ENCODE measurements at regions not wholly inside any gene's neighbourhood (a gene's known extent, or its start where the extent isn't known, plus 50 kb on each side); places are given as distances from the start of the nearest gene placed in this dataset.

DNA sequence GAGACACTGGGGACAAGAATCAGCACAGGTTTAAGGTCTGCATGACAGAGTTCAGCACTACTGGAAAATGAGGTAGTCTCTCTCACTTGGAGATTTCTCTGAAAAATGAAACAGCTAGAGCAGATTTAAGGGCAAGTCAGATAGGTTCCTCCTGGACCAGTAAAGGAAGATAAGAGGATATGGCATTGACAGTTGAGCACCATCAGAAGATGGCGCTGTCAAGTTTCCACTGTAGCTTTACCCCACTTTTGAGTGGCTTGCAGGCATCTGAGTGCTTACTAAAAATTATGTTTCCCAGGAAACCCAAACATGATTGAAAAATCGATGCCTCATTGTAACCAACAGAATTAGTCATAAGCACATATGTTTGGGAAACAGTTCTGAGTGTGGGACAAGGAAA is 407.2 kb upstream of the UBE2E2 start (continued):
- no peak for TF ChIP-seq RFX5 (IDR thresholded peaks at IDR 0.05; ENCODE audit: low read depth, low read length)
- TF ChIP-seq ZNF225 (CRISPR knock-in tag; IDR thresholded peaks at IDR 0.05): no peak
- TF ChIP-seq ZNF563 (CRISPR knock-in tag; IDR thresholded peaks at IDR 0.05): no peak
- no peak for TF ChIP-seq ETS1 (CRISPR knock-in tag; IDR thresholded peaks at IDR 0.05)
- no peak for TF ChIP-seq ZNF331 (CRISPR knock-in tag; IDR thresholded peaks at IDR 0.05)
- no peak for TF ChIP-seq RORA (CRISPR knock-in tag; IDR thresholded peaks at IDR 0.05)
- TF ChIP-seq, protein P1, sequence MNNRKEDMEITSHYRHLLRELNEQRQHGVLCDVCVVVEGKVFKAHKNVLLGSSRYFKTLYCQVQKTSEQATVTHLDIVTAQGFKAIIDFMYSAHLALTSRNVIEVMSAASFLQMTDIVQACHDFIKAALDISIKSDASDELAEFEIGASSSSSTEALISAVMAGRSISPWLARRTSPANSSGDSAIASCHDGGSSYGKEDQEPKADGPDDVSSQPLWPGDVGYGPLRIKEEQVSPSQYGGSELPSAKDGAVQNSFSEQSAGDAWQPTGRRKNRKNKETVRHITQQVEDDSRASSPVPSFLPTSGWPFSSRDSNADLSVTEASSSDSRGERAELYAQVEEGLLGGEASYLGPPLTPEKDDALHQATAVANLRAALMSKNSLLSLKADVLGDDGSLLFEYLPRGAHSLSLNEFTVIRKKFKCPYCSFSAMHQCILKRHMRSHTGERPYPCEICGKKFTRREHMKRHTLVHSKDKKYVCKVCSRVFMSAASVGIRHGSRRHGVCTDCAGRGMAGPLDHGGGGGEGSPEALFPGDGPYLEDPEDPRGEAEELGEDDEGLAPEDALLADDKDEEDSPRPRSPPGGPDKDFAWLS (CRISPR knock-in tag; IDR thresholded peaks at IDR 0.05; ENCODE audit: borderline replicate concordance): no peak
- TF ChIP-seq CEBPG (CRISPR knock-in tag; IDR thresholded peaks at IDR 0.05): no peak

DNA sequence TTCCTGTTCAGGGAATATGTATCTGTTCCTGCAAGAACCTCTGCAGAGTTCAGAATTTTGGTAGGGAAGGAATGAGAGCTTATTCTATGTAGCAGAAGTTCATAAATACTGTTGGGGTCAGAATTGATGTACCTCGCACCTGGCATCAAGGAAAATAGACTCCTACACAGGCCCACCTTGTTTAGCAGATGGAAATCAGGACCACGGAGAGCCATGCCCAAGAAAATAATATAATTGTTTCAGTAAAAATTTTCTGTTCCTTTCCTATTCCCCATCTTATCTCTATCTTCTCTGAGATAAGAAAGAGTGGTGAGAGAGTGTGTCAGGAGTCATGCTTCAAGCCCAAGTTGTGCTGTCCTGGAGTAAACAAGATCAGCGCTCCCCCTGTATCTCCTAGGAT is 404.7 kb upstream of the UBE2E2 start:
- no peaks in the 10 kb centered on the region for H3K36me3 ChIP-seq (replicated peaks in 1 of 2; ENCODE audit: control insufficient read depth in 1 of 2, insufficient read depth in 2 of 2, low read length in 2 of 2)
- no peak overlapping the region for H3K9ac ChIP-seq (ENCODE audit: insufficient read depth, low read depth, low read length)
- H3K27ac ChIP-seq (ENCODE audit: extremely low read length, insufficient read depth, low read length): no peak overlapping the region
- intact Hi-C loops (cut with micrococcal nuclease; ENCODE audit: unreplicated experiment): no loop called here
- CTCF ChIA-PET (ENCODE audit: low intra/inter-chr PET ratio, low total read pairs): no interaction called here
- no peak overlapping the region for H3K4me3 ChIP-seq (replicated peaks in 1 of 3; ENCODE audit: insufficient read depth in 1 of 3, low read depth in 2 of 3, low read length in 3 of 3)
- no peak for FAIRE-seq
- BruUV-seq (replicated peaks): no TSS peak
- H4K20me1 ChIP-seq (ENCODE audit: insufficient read depth, low read length): no peaks in the 10 kb centered on the region
- no peak for DNase-seq (ENCODE audit: low spot score)
- WGBS (ENCODE audit: low lambda C conversion rate): 2% methylated on average over 3 of the region's 3 CpGs
- H3K27me3 ChIP-seq (ENCODE audit: control insufficient read depth in 1 of 2, insufficient read depth in 2 of 2, low read length in 2 of 2): no peaks in the 10 kb centered on the region
- no peaks in the 10 kb centered on the region for H3K4me1 ChIP-seq (ENCODE audit: insufficient read depth, low read length)
- H3K4me2 ChIP-seq (ENCODE audit: low read depth, low read length): no peak overlapping the region
- no peak overlapping the region for H2AFZ ChIP-seq (ENCODE audit: low read length)
- H3K79me2 ChIP-seq (ENCODE audit: insufficient read depth, low read length): no peaks in the 10 kb centered on the region
- POLR2A ChIA-PET: no interaction called here
- no peak for ATAC-seq
- H3K9me3 ChIP-seq (ENCODE audit: low read length): peaks cover 21% of the 10 kb centered on the region; the same call in 1 of the 2 replicates
- in situ Hi-C loops (cut with HindIII; ENCODE audit: extremely low pct_ligation_motif_present, low pct_unique_long_range_greater_than_20kb): no loop called here
- TF ChIP-seq KAT7 (CRISPR knock-in tag; IDR thresholded peaks at IDR 0.05; ENCODE audit: borderline replicate concordance): no peak
- TF ChIP-seq ATM (IDR thresholded peaks at IDR 0.05; ENCODE audit: borderline replicate concordance): no peak
- TF ChIP-seq MTA1 (CRISPR knock-in tag; IDR thresholded peaks at IDR 0.05; ENCODE audit: borderline replicate concordance): no peak
- TF ChIP-seq, protein P2, sequence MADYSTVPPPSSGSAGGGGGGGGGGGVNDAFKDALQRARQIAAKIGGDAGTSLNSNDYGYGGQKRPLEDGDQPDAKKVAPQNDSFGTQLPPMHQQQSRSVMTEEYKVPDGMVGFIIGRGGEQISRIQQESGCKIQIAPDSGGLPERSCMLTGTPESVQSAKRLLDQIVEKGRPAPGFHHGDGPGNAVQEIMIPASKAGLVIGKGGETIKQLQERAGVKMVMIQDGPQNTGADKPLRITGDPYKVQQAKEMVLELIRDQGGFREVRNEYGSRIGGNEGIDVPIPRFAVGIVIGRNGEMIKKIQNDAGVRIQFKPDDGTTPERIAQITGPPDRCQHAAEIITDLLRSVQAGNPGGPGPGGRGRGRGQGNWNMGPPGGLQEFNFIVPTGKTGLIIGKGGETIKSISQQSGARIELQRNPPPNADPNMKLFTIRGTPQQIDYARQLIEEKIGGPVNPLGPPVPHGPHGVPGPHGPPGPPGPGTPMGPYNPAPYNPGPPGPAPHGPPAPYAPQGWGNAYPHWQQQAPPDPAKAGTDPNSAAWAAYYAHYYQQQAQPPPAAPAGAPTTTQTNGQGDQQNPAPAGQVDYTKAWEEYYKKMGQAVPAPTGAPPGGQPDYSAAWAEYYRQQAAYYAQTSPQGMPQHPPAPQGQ (CRISPR knock-in tag; IDR thresholded peaks at IDR 0.05; ENCODE audit: borderline replicate concordance): no peak
- no peak for TF ChIP-seq HNRNPUL1 (IDR thresholded peaks at IDR 0.05; ENCODE audit: low read depth, low read length)
- no peak for TF ChIP-seq TOE1 (CRISPR knock-in tag; IDR thresholded peaks at IDR 0.05)
- no peak for TF ChIP-seq ZNF782 (CRISPR knock-in tag; IDR thresholded peaks at IDR 0.05; ENCODE audit: borderline replicate concordance)
- TF ChIP-seq ZBTB20 (CRISPR knock-in tag; IDR thresholded peaks at IDR 0.05; ENCODE audit: borderline replicate concordance, low read depth): no peak
- TF ChIP-seq ZMYM4 (CRISPR knock-in tag; IDR thresholded peaks at IDR 0.05): no peak
- TF ChIP-seq ZNF672 (CRISPR knock-in tag; IDR thresholded peaks at IDR 0.05): no peak
- no peak for TF ChIP-seq ZNF350 (CRISPR knock-in tag; IDR thresholded peaks at IDR 0.05; ENCODE audit: borderline replicate concordance, low read depth)
- no peak for TF ChIP-seq ZNF33A (CRISPR knock-in tag; IDR thresholded peaks at IDR 0.05; ENCODE audit: borderline replicate concordance)
- TF ChIP-seq ZNF737 (CRISPR knock-in tag; IDR thresholded peaks at IDR 0.05; ENCODE audit: borderline replicate concordance): no peak

Data from HepG2 (cell line).